Right renal cortex interstitium (tissue), 3 donors: ENCODE measurements at regions not wholly inside any gene's neighbourhood (a gene's known extent, or its start where the extent isn't known, plus 50 kb on each side); places are given as distances from the start of the nearest gene placed in this dataset.
"Not testable (repeated sequence)": the region's sequence is repeated elsewhere in the genome, so short reads cannot be mapped to it uniquely, and the experiment has no call there.

ENCODE experiments used
- DNase-seq, 3 donors: peaks; one replicate each; pipeline ENCODE4 v3.0.0-alpha.2; 2013; ENCODE audit warnings: low read depth in 3 of 3, low spot score in 2 of 3

- DNase-seq: no peak
These were observed 128.3 kb upstream of the MIR17HG start for GRCh38 chr13:91219201-91219600.

GRCh38 chr13:91220872-91221271 lies 126.6 kb upstream of the MIR17HG start:
- no peak for DNase-seq

GRCh38 chr13:91228108-91228507 lies 119.4 kb upstream of the MIR17HG start:
- no peak for DNase-seq

- DNase-seq: no peak
These were observed 118.5 kb upstream of the MIR17HG start for GRCh38 chr13:91228940-91229339.

- no peak for DNase-seq
These were observed 114.8 kb upstream of the MIR17HG start for GRCh38 chr13:91232716-91233115.

GRCh38 chr13:91233291-91233690 lies 114.2 kb upstream of the MIR17HG start:
- DNase-seq: no peak

- no peak for DNase-seq
These were observed 111.3 kb upstream of the MIR17HG start for GRCh38 chr13:91236182-91236581.

GRCh38 chr13:91236921-91237320 lies 110.6 kb upstream of the MIR17HG start:
- no peak for DNase-seq

- DNase-seq: no peak
These were observed 109.5 kb upstream of the MIR17HG start for GRCh38 chr13:91238036-91238435.

GRCh38 chr13:91240341-91240740 lies 107.1 kb upstream of the MIR17HG start:
- no peak for DNase-seq

- DNase-seq: no peak
These were observed 106.1 kb upstream of the MIR17HG start for GRCh38 chr13:91241221-91241933.

- no peak for DNase-seq
These were observed 104.8 kb upstream of the MIR17HG start for GRCh38 chr13:91242652-91243051.

GRCh38 chr13:91245288-91245687 lies 102.2 kb upstream of the MIR17HG start:
- DNase-seq: no peak

- no peak for DNase-seq
These were observed 99.7 kb upstream of the MIR17HG start for GRCh38 chr13:91247768-91248167.

GRCh38 chr13:91248249-91248648 lies 99.2 kb upstream of the MIR17HG start:
- no peak for DNase-seq

GRCh38 chr13:91249370-91249769 lies 98.1 kb upstream of the MIR17HG start:
- DNase-seq: no peak

GRCh38 chr13:91249861-91250260 lies 97.6 kb upstream of the MIR17HG start:
- no peak for DNase-seq

- not testable (repeated sequence) for DNase-seq
These were observed 95.9 kb upstream of the MIR17HG start for GRCh38 chr13:91251573-91251972.

- DNase-seq: no peak
These were observed 83.0 kb upstream of the MIR17HG start for GRCh38 chr13:91264484-91264883.

- DNase-seq: no peak
These were observed 78.2 kb upstream of the MIR17HG start for GRCh38 chr13:91269237-91269636.

GRCh38 chr13:91270031-91270430 lies 77.5 kb upstream of the MIR17HG start:
- DNase-seq: no peak

- no peak for DNase-seq
These were observed 75.2 kb upstream of the MIR17HG start for GRCh38 chr13:91272235-91272777.

- no peak for DNase-seq
These were observed 73.8 kb upstream of the MIR17HG start for GRCh38 chr13:91273675-91274074.
